GM12874 (cell line): ENCODE measurements at regions not wholly inside any gene's neighbourhood (a gene's known extent, or its start where the extent isn't known, plus 50 kb on each side); places are given as distances from the start of the nearest gene placed in this dataset.

Experiments used
- CTCF ChIP-seq: IDR thresholded peaks from 2 replicates; pipeline ENCODE4 v1.5.1; 2011; ENCODE audit warnings: low read depth, mild to moderate bottlenecking, control low read depth, low read length, moderate library complexity; ENCODE audit not compliant: insufficient read depth

DNA sequence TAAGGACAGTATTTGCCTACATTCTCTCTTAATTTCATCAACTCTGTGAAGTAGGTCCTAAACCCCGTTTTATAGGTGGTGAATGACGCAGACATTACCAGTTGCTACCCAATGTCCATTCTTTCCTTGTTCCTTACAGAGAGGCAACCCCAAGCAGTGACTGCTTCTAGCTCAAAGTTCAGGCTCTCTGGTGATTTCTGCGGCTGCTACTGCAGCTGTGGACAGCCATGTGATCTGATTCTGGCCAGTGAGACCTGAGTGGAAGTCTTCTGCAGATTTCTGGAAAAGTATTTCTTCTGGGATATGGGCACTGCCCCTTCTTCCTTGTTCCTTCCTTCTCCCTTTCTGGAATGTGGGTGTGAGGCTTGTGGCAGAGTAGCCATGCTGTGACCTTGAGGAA lies 82.9 kb downstream of the ARF6 start:
- no peak for TF ChIP-seq CTCF

DNA sequence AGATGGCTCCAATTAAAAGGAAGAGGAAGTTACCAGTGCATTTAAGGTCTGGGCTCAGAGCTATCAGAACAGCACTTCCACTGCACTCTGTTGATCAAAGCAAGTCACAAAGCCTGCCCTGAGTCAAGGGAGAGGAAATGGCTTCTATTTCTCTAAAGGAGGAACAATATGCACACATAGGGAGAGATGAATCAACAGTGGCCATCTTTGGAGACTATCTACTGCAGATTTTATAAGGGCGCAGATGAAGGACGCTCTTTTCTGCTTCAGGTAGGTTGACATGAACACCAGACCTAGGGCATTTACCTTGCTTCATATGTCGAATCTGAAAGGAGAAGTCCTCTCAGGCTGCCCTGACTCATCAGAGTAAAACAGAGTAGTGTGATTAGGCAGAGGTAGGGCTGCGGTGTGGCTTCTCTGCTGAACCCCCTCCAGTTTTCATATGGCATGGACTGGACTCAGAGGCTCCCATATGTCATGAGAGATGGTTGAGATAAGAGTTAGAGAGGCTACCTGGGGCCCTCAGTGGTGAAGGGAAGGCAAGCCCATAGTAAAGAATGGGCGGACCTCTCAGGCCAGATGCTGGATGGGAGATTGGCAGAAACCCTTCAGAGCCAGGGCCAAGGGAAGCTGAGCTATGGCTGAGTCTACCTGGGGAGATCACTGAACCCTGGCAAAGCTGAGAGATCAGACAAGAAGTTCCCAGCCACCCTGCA lies 84.4 kb downstream of the ARF6 start:
- no peak for TF ChIP-seq CTCF

- TF ChIP-seq CTCF = no peak
These were observed 87.1 kb downstream of the ARF6 start for GRCh38 chr14:49980027-49980426.

- TF ChIP-seq CTCF = no peak
These were observed 89.2 kb downstream of the ARF6 start for GRCh38 chr14:49982082-49982481.

DNA sequence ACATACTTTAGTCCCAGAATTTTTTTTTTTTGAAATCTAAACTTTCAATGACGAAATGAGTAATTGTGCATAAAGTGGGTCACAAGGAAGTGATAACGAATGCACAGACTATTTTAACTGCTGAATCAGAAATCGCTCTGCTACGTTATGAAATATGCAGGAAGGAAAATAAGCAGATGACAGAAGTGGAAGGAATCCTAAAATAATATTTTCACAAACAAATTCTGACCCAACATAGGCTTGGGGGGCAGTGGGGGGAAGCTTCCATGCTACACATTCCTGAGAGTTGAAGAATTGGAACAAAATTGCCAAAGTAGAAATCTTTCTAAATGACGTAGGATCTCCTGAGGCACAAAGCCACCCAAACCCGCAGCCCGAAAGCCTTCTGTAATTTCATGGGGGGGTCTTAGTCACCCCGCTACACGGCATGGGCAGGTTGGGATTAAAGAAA lies 89.6 kb downstream of the ARF6 start:
- TF ChIP-seq CTCF = no peak

DNA sequence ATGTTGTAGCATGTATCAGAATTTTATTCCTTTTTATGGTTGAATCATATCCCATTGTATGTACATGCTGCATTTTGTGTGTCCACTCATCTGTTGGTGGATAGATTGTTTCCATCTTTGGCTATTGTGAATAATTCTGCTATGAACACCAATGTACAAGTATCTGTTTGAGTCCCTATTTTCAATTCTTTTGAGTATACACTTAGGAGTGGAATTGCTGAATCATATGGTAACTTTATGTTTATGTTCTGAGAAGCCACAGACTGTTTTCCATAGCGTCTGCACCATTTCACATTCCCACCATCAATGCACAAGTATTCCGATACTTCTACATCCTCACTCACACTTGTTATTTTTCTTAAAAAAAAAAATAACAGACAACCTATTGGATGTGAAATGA lies 91.5 kb downstream of the ARF6 start:
- TF ChIP-seq CTCF = no peak

DNA sequence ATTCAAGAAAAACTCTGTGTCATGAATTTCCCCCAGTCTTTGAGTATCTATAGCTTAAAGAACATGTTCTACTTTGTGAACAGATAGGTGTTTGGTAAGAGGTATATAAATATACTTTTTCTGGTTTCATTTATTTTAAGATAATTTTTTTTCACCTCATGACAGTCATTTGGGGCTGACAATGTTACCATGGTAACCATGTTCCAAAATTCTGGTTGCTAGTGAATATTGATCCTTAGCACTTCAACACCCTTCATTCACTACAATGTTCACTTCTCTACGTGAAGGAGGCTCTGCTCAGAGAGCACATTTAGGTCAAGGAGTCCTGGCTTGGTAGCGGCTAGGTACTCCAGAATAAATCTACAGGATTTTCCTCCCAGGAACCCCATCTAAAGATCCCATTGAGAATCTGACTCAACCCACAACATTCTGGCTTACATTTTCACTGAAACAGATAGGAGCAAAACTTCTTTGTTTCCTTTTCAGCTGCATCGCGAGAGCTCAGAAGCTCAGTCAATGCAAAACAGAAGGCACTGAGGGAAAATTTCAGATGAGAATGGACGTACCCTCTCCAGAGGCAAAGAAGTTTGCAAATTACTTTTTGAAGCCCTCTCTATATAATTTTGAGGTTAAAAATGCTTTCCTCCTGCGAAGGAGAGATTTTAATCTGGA lies 93.6 kb downstream of the ARF6 start:
- no peak for TF ChIP-seq CTCF
